ENCODE measurements at regions not wholly inside any gene's neighbourhood (a gene's known extent, or its start where the extent isn't known, plus 50 kb on each side); places are given as distances from the start of the nearest gene placed in this dataset.

- H3K4me1 ChIP-seq (ENCODE audit: control insufficient read depth, insufficient read depth, low read length): no peaks in the 10 kb centered on the region
- WGBS: 33% methylated on average over 3 of the region's 3 CpGs
- no peak for ATAC-seq
Measured at GRCh38 chrX:25544641-25545040, 528.9 kb upstream of the ARX start.

GRCh38 chrX:25548811-25549210, 533.0 kb upstream of the ARX start:
- H3K9me3 ChIP-seq (ENCODE audit: control insufficient read depth, low read length): no peaks in the 10 kb centered on the region
- no peak overlapping the region for H3K27ac ChIP-seq (ENCODE audit: low read length)
- no peaks in the 10 kb centered on the region for H3K27me3 ChIP-seq (ENCODE audit: control insufficient read depth, insufficient read depth)
- WGBS: 62% methylated on average over 7 of the region's 7 CpGs
- intact Hi-C loops (cut with DNase I): no loop called here
- H3K4me3 ChIP-seq (ENCODE audit: low read length): no peak overlapping the region
- ATAC-seq: no peak
- no peaks in the 10 kb centered on the region for H3K4me1 ChIP-seq (ENCODE audit: control insufficient read depth, insufficient read depth, low read length)
- no peak for DNase-seq

More at GRCh38 chrX:25544641-25545040, 528.9 kb upstream of the ARX start:
- DNase-seq: no peak
- Histone ChIP-seq H3K27ac (ENCODE audit: low read length) (no peak overlapping the region), H3K9me3 (ENCODE audit: control insufficient read depth, low read length) (no peaks in the 10 kb centered on the region), H3K27me3 (ENCODE audit: control insufficient read depth, insufficient read depth) (no peaks in the 10 kb centered on the region), H3K4me3 (ENCODE audit: low read length) (no peak overlapping the region)
- intact Hi-C loops (cut with DNase I): no loop called here

GRCh38 chrX:25555521-25555920, 539.8 kb upstream of the ARX start:
- no peak for DNase-seq
- 81% methylated on average over 4 of the region's 4 CpGs for WGBS
- intact Hi-C loops (cut with DNase I): no loop called here

GRCh38 chrX:25558137-25558536, 542.4 kb upstream of the ARX start:
- no peak overlapping the region for H3K4me3 ChIP-seq (ENCODE audit: low read length)
- H3K4me1 ChIP-seq (ENCODE audit: control insufficient read depth, insufficient read depth, low read length): no peaks in the 10 kb centered on the region
- 78% methylated on average over 2 of the region's 2 CpGs for WGBS
- intact Hi-C loops (cut with DNase I): no loop called here
- DNase-seq: no peak
- no peaks in the 10 kb centered on the region for H3K27me3 ChIP-seq (ENCODE audit: control insufficient read depth, insufficient read depth)
- no peak overlapping the region for H3K27ac ChIP-seq (ENCODE audit: low read length)
- no peaks in the 10 kb centered on the region for H3K9me3 ChIP-seq (ENCODE audit: control insufficient read depth, low read length)
- no peak for ATAC-seq

More at GRCh38 chrX:25555521-25555920, 539.8 kb upstream of the ARX start:
- ATAC-seq: no peak
- Histone ChIP-seq H3K9me3 (ENCODE audit: control insufficient read depth, low read length) (no peaks in the 10 kb centered on the region), H3K4me3 (ENCODE audit: low read length) (no peak overlapping the region), H3K4me1 (ENCODE audit: control insufficient read depth, insufficient read depth, low read length) (no peaks in the 10 kb centered on the region), H3K27me3 (ENCODE audit: control insufficient read depth, insufficient read depth) (no peaks in the 10 kb centered on the region), H3K27ac (ENCODE audit: low read length) (no peak overlapping the region)

GRCh38 chrX:25561190-25561589, 545.4 kb upstream of the ARX start:
- Histone ChIP-seq H3K4me3 (ENCODE audit: low read length) (no peak overlapping the region), H3K9me3 (ENCODE audit: control insufficient read depth, low read length) (no peaks in the 10 kb centered on the region), H3K27me3 (ENCODE audit: control insufficient read depth, insufficient read depth) (no peaks in the 10 kb centered on the region), H3K27ac (ENCODE audit: low read length) (no peak overlapping the region), H3K4me1 (ENCODE audit: control insufficient read depth, insufficient read depth, low read length) (no peaks in the 10 kb centered on the region)
- DNase-seq (no peak), ATAC-seq (no peak)
- intact Hi-C loops (cut with DNase I): no loop called here
- WGBS: 44% methylated on average over 1 of the region's 1 CpG

GRCh38 chrX:25573631-25574030, 557.9 kb upstream of the ARX start:
- intact Hi-C loops (cut with DNase I): no loop called here
- no peak for DNase-seq
- Histone ChIP-seq H3K27ac (ENCODE audit: low read length) (no peak overlapping the region), H3K27me3 (ENCODE audit: control insufficient read depth, insufficient read depth) (no peaks in the 10 kb centered on the region), H3K9me3 (ENCODE audit: control insufficient read depth, low read length) (no peaks in the 10 kb centered on the region), H3K4me3 (ENCODE audit: low read length) (no peak overlapping the region), H3K4me1 (ENCODE audit: control insufficient read depth, insufficient read depth, low read length) (no peaks in the 10 kb centered on the region)
- no peak for ATAC-seq

GRCh38 chrX:25596921-25597320, 541.2 kb upstream of the MAGEB18 start:
- no peak for DNase-seq
- intact Hi-C loops (cut with DNase I): no loop called here
- H3K27ac ChIP-seq (ENCODE audit: low read length): no peak overlapping the region

GRCh38 chrX:25597551-25597950, 540.6 kb upstream of the MAGEB18 start:
- intact Hi-C loops (cut with DNase I): no loop called here
- Histone ChIP-seq H3K27me3 (ENCODE audit: control insufficient read depth, insufficient read depth) (no peaks in the 10 kb centered on the region), H3K9me3 (ENCODE audit: control insufficient read depth, low read length) (no peaks in the 10 kb centered on the region), H3K27ac (ENCODE audit: low read length) (no peak overlapping the region), H3K4me3 (ENCODE audit: low read length) (no peak overlapping the region), H3K4me1 (ENCODE audit: control insufficient read depth, insufficient read depth, low read length) (no peaks in the 10 kb centered on the region)
- ATAC-seq (no peak), DNase-seq (no peak)
- 55% methylated on average over 2 of the region's 2 CpGs for WGBS

More at GRCh38 chrX:25596921-25597320, 541.2 kb upstream of the MAGEB18 start:
- H3K27me3 ChIP-seq (ENCODE audit: control insufficient read depth, insufficient read depth): no peaks in the 10 kb centered on the region
- 41% methylated on average over 2 of the region's 2 CpGs for WGBS
- H3K4me3 ChIP-seq (ENCODE audit: low read length): no peak overlapping the region
- H3K4me1 ChIP-seq (ENCODE audit: control insufficient read depth, insufficient read depth, low read length): no peaks in the 10 kb centered on the region
- no peaks in the 10 kb centered on the region for H3K9me3 ChIP-seq (ENCODE audit: control insufficient read depth, low read length)
- no peak for ATAC-seq

- 82% methylated on average over 3 of the region's 3 CpGs for WGBS
- intact Hi-C loops (cut with DNase I): no loop called here
- DNase-seq (no peak), ATAC-seq (no peak)
- no peaks in the 10 kb centered on the region for H3K9me3 ChIP-seq (ENCODE audit: control insufficient read depth, low read length)
- H3K27ac ChIP-seq (ENCODE audit: low read length): no peak overlapping the region
- H3K27me3 ChIP-seq (ENCODE audit: control insufficient read depth, insufficient read depth): no peaks in the 10 kb centered on the region
- H3K4me3 ChIP-seq (ENCODE audit: low read length): no peak overlapping the region
- no peaks in the 10 kb centered on the region for H3K4me1 ChIP-seq (ENCODE audit: control insufficient read depth, insufficient read depth, low read length)
Measured at GRCh38 chrX:25599061-25599460, 539.1 kb upstream of the MAGEB18 start.

GRCh38 chrX:25600776-25601175, 537.4 kb upstream of the MAGEB18 start:
- 53% methylated on average over 1 of the region's 1 CpG for WGBS

GRCh38 chrX:25601323-25601722, 536.8 kb upstream of the MAGEB18 start:
- H3K4me1 ChIP-seq (ENCODE audit: control insufficient read depth, insufficient read depth, low read length): no peaks in the 10 kb centered on the region
- ATAC-seq (no peak), DNase-seq (no peak)
- no peaks in the 10 kb centered on the region for H3K27me3 ChIP-seq (ENCODE audit: control insufficient read depth, insufficient read depth)
- H3K27ac ChIP-seq (ENCODE audit: low read length): no peak overlapping the region
- no peak overlapping the region for H3K4me3 ChIP-seq (ENCODE audit: low read length)
- H3K9me3 ChIP-seq (ENCODE audit: control insufficient read depth, low read length): no peaks in the 10 kb centered on the region
- 80% methylated on average over 3 of the region's 3 CpGs for WGBS
- intact Hi-C loops (cut with DNase I): no loop called here

More at GRCh38 chrX:25600776-25601175, 537.4 kb upstream of the MAGEB18 start:
- DNase-seq (no peak), ATAC-seq (no peak)
- H3K27ac ChIP-seq (ENCODE audit: low read length): no peak overlapping the region
- H3K4me3 ChIP-seq (ENCODE audit: low read length): no peak overlapping the region
- intact Hi-C loops (cut with DNase I): no loop called here
- no peaks in the 10 kb centered on the region for H3K4me1 ChIP-seq (ENCODE audit: control insufficient read depth, insufficient read depth, low read length)
- no peaks in the 10 kb centered on the region for H3K9me3 ChIP-seq (ENCODE audit: control insufficient read depth, low read length)
- H3K27me3 ChIP-seq (ENCODE audit: control insufficient read depth, insufficient read depth): no peaks in the 10 kb centered on the region

- no peaks in the 10 kb centered on the region for H3K9me3 ChIP-seq (ENCODE audit: control insufficient read depth, low read length)
- DNase-seq (no peak), ATAC-seq (no peak)
- H3K4me3 ChIP-seq (ENCODE audit: low read length): no peak overlapping the region
- H3K27me3 ChIP-seq (ENCODE audit: control insufficient read depth, insufficient read depth): no peaks in the 10 kb centered on the region
- intact Hi-C loops (cut with DNase I): no loop called here
- no peak overlapping the region for H3K27ac ChIP-seq (ENCODE audit: low read length)
- WGBS: 78% methylated on average over 4 of the region's 4 CpGs
- H3K4me1 ChIP-seq (ENCODE audit: control insufficient read depth, insufficient read depth, low read length): no peaks in the 10 kb centered on the region
Measured at GRCh38 chrX:25618248-25618647, 519.9 kb upstream of the MAGEB18 start.
